ENCODE measurements at regions not wholly inside any gene's neighbourhood (a gene's known extent, or its start where the extent isn't known, plus 50 kb on each side); places are given as distances from the start of the nearest gene placed in this dataset.

- Histone ChIP-seq H3K9me3 (ENCODE audit: control extremely low read depth in 1 of 5, control insufficient read depth in 4 of 5, insufficient read depth in 2 of 5, low read depth in 1 of 5, low read length in 4 of 5) (no peaks in the 10 kb centered on the region), H3K27me3 (replicated peaks in 2 of 5; ENCODE audit: control insufficient read depth in 4 of 5, insufficient read depth in 5 of 5, low read length in 4 of 5) (no peaks in the 10 kb centered on the region), H3K27ac (ENCODE audit: insufficient read depth in 1 of 2, low read depth in 1 of 2, low read length in 2 of 2, poor library complexity in 1 of 2, severe bottlenecking in 2 of 2) (no peak overlapping the region), H3K4me1 (ENCODE audit: control extremely low read depth in 1 of 4, control insufficient read depth in 4 of 4, insufficient read depth in 4 of 4, low read length in 3 of 4) (peaks cover 8 to 48% (median 30%) of the 10 kb centered on the region in 4 experiments), H3K36me3 (ENCODE audit: control insufficient read depth in 4 of 4, insufficient read depth in 4 of 4, low read length in 3 of 4) (no peaks in the 10 kb centered on the region), H3K4me3 (ENCODE audit: control insufficient read depth in 1 of 7, extremely low read depth in 1 of 7, insufficient read depth in 4 of 7, low read depth in 2 of 7, low read length in 6 of 7) (peak overlapping the region in 1 of 7 experiments; percentile 13)
- DNase-seq: peak; percentile 69 to 85 (median 83)
- CTCF ChIA-PET: interaction anchor here (1.5 to 3.4 kb wide), 4 partner anchors 89 to 237 kb away, joined by 3 to 23 read pairs (median 10); partner anchors contain the start of gene MAML3
- POLR2A ChIA-PET: no interaction called here
- WGBS (ENCODE audit: insufficient coverage): no CpG with 5 or more reads among the region's 4 CpGs
Measured at GRCh38 chr4:140249351-140249750, 95.4 kb upstream of the MAML3 start.

DNA sequence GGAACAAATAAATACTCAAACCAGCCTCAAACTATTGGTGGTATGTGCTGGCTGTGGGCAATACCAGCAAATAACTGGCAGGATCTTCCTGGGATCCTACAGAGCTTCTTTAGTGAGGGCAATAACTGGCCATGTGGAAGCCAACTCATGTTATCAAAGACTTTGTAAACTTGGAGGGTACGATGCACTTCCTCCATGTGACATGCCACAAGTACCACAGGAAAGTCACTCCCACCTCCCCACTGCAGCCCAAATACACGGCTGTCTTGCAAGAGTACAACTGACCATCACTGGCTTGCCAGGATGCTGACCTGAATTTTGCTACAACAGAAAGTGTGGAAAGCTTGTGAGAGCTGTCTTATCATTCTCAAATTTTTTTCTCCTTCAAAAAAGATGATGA is 93.3 kb upstream of the MAML3 start:
- H3K27ac ChIP-seq (ENCODE audit: insufficient read depth in 1 of 2, low read depth in 1 of 2, low read length in 2 of 2, poor library complexity in 1 of 2, severe bottlenecking in 2 of 2): no peak overlapping the region
- H3K4me1 ChIP-seq (ENCODE audit: control extremely low read depth in 1 of 4, control insufficient read depth in 4 of 4, insufficient read depth in 4 of 4, low read length in 3 of 4): peaks cover 11 to 59% (median 42%) of the 10 kb centered on the region in 4 experiments
- ChIA-PET CTCF (interaction anchor here (0.7 to 3.4 kb wide), 9 partner anchors 10 to 511 kb away, joined by 3 to 23 read pairs (median 5); partner anchors contain the start of gene MAML3), POLR2A (interaction anchor here (0.7 kb wide), 1 partner anchor 96 kb away, joined by 3 read pairs; no protein-coding TSS in a partner anchor)
- no peaks in the 10 kb centered on the region for H3K27me3 ChIP-seq (replicated peaks in 2 of 5; ENCODE audit: control insufficient read depth in 4 of 5, insufficient read depth in 5 of 5, low read length in 4 of 5)
- H3K4me3 ChIP-seq (ENCODE audit: control insufficient read depth in 1 of 7, extremely low read depth in 1 of 7, insufficient read depth in 4 of 7, low read depth in 2 of 7, low read length in 6 of 7): no peak overlapping the region
- H3K36me3 ChIP-seq (ENCODE audit: control insufficient read depth in 4 of 4, insufficient read depth in 4 of 4, low read length in 3 of 4): no peaks in the 10 kb centered on the region
- peak in 2 of 3 donors; percentile 46 to 47 for DNase-seq
- no peaks in the 10 kb centered on the region for H3K9me3 ChIP-seq (ENCODE audit: control extremely low read depth in 1 of 5, control insufficient read depth in 4 of 5, insufficient read depth in 2 of 5, low read depth in 1 of 5, low read length in 4 of 5)
- WGBS (ENCODE audit: insufficient coverage): 0% methylated on average over 1 of the region's 2 CpGs

- no peak for DNase-seq
- peaks cover 11 to 59% (median 36%) of the 10 kb centered on the region in 4 experiments for H3K4me1 ChIP-seq (ENCODE audit: control extremely low read depth in 1 of 4, control insufficient read depth in 4 of 4, insufficient read depth in 4 of 4, low read length in 3 of 4)
- no peaks in the 10 kb centered on the region for H3K9me3 ChIP-seq (ENCODE audit: control extremely low read depth in 1 of 5, control insufficient read depth in 4 of 5, insufficient read depth in 2 of 5, low read depth in 1 of 5, low read length in 4 of 5)
- H3K4me3 ChIP-seq (ENCODE audit: control insufficient read depth in 1 of 7, extremely low read depth in 1 of 7, insufficient read depth in 4 of 7, low read depth in 2 of 7, low read length in 6 of 7): no peak overlapping the region
- H3K27ac ChIP-seq (ENCODE audit: insufficient read depth in 1 of 2, low read depth in 1 of 2, low read length in 2 of 2, poor library complexity in 1 of 2, severe bottlenecking in 2 of 2): no peak overlapping the region
- CTCF ChIA-PET: interaction anchor here (0.9 kb wide), 1 partner anchor 197 kb away, joined by 3 read pairs; no protein-coding TSS in a partner anchor
- POLR2A ChIA-PET: no interaction called here
- 94% methylated on average over 3 of the region's 3 CpGs for WGBS (ENCODE audit: insufficient coverage)
- no peaks in the 10 kb centered on the region for H3K36me3 ChIP-seq (ENCODE audit: control insufficient read depth in 4 of 4, insufficient read depth in 4 of 4, low read length in 3 of 4)
- no peaks in the 10 kb centered on the region for H3K27me3 ChIP-seq (replicated peaks in 2 of 5; ENCODE audit: control insufficient read depth in 4 of 5, insufficient read depth in 5 of 5, low read length in 4 of 5)
Measured at GRCh38 chr4:140246216-140246615, 92.2 kb upstream of the MAML3 start.

DNA sequence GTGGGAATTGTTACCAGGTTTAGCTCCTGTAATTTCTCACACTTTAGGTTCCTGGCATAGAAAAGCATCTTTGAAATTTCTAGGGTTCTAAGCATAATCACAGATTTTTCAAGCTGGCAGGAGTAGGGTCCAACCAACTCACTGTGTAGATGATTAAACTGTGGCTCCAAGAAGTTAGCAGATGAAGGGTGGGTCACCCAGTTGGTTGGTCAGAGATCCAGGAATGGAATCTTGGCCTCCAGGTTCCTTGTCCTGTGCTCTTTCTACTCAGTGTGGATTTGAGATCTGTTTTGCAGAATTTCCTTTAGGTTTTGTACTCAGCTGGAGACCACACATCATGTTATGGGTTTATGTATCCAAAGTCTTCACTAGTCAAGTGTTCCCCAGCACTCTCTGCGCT is 90.3 kb upstream of the MAML3 start:
- DNase-seq: no peak
- POLR2A ChIA-PET: no interaction called here
- Histone ChIP-seq H3K4me1 (ENCODE audit: control extremely low read depth in 1 of 4, control insufficient read depth in 4 of 4, insufficient read depth in 4 of 4, low read length in 3 of 4) (peaks cover 10 to 64% (median 38%) of the 10 kb centered on the region in 4 experiments), H3K27ac (ENCODE audit: insufficient read depth in 1 of 2, low read depth in 1 of 2, low read length in 2 of 2, poor library complexity in 1 of 2, severe bottlenecking in 2 of 2) (no peak overlapping the region), H3K9me3 (ENCODE audit: control extremely low read depth in 1 of 5, control insufficient read depth in 4 of 5, insufficient read depth in 2 of 5, low read depth in 1 of 5, low read length in 4 of 5) (no peaks in the 10 kb centered on the region), H3K27me3 (replicated peaks in 2 of 5; ENCODE audit: control insufficient read depth in 4 of 5, insufficient read depth in 5 of 5, low read length in 4 of 5) (no peaks in the 10 kb centered on the region), H3K36me3 (ENCODE audit: control insufficient read depth in 4 of 4, insufficient read depth in 4 of 4, low read length in 3 of 4) (no peaks in the 10 kb centered on the region), H3K4me3 (ENCODE audit: control insufficient read depth in 1 of 7, extremely low read depth in 1 of 7, insufficient read depth in 4 of 7, low read depth in 2 of 7, low read length in 6 of 7) (no peak overlapping the region)
- 100% methylated on average over 1 of the region's 1 CpG for WGBS (ENCODE audit: insufficient coverage)
- CTCF ChIA-PET: interaction anchor here (0.8 to 2.4 kb wide), 5 partner anchors 11 to 192 kb away, joined by 3 to 8 read pairs (median 4); no protein-coding TSS in a partner anchor

DNA sequence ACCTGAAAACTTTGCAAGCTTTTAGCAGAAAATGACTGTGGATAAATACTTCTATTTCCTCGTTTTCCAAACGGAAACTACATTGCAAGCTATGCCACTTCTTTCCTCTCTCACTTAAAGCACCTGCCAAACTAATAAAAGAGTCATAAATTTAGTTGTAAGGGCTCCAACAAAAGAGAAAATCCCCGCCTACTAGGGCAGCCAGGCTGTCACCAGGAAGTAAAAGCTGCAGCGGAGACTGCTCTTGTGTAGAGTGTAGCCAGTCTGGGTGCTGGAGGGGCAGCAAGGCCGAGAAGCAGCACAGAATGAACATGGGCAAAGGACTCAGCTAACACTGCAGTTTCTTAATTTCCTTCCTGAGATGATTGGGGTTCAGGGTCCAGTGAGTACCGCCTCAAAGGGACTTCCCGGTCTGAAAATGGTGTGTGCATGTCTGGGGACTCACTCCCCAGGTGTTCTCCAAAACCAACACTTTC is 89.3 kb upstream of the MAML3 start:
- WGBS (ENCODE audit: insufficient coverage): 2% methylated on average over 7 of the region's 7 CpGs
- POLR2A ChIA-PET: interaction anchor here (0.6 to 1.2 kb wide), 2 partner anchors 89 to 180 kb away, joined by 3 to 5 read pairs; partner anchors contain the start of gene MAML3
- Histone ChIP-seq H3K9me3 (ENCODE audit: control extremely low read depth in 1 of 5, control insufficient read depth in 4 of 5, insufficient read depth in 2 of 5, low read depth in 1 of 5, low read length in 4 of 5) (no peaks in the 10 kb centered on the region), H3K4me3 (ENCODE audit: control insufficient read depth in 1 of 7, extremely low read depth in 1 of 7, insufficient read depth in 4 of 7, low read depth in 2 of 7, low read length in 6 of 7) (peak overlapping the region in 6 of 7 experiments; percentile 16 to 54 (median 37)), H3K4me1 (ENCODE audit: control extremely low read depth in 1 of 4, control insufficient read depth in 4 of 4, insufficient read depth in 4 of 4, low read length in 3 of 4) (peaks cover 5 to 64% (median 35%) of the 10 kb centered on the region in 4 experiments), H3K36me3 (ENCODE audit: control insufficient read depth in 4 of 4, insufficient read depth in 4 of 4, low read length in 3 of 4) (no peaks in the 10 kb centered on the region), H3K27ac (ENCODE audit: insufficient read depth in 1 of 2, low read depth in 1 of 2, low read length in 2 of 2, poor library complexity in 1 of 2, severe bottlenecking in 2 of 2) (peak overlapping the region in 1 of 2 experiments; percentile 68), H3K27me3 (replicated peaks in 2 of 5; ENCODE audit: control insufficient read depth in 4 of 5, insufficient read depth in 5 of 5, low read length in 4 of 5) (no peaks in the 10 kb centered on the region)
- CTCF ChIA-PET: interaction anchor here (0.6 to 2.4 kb wide), 13 partner anchors 8 to 509 kb away, joined by 3 to 9 read pairs (median 3); no protein-coding TSS in a partner anchor
- DNase-seq: peak; percentile 25 to 81 (median 70)

DNA sequence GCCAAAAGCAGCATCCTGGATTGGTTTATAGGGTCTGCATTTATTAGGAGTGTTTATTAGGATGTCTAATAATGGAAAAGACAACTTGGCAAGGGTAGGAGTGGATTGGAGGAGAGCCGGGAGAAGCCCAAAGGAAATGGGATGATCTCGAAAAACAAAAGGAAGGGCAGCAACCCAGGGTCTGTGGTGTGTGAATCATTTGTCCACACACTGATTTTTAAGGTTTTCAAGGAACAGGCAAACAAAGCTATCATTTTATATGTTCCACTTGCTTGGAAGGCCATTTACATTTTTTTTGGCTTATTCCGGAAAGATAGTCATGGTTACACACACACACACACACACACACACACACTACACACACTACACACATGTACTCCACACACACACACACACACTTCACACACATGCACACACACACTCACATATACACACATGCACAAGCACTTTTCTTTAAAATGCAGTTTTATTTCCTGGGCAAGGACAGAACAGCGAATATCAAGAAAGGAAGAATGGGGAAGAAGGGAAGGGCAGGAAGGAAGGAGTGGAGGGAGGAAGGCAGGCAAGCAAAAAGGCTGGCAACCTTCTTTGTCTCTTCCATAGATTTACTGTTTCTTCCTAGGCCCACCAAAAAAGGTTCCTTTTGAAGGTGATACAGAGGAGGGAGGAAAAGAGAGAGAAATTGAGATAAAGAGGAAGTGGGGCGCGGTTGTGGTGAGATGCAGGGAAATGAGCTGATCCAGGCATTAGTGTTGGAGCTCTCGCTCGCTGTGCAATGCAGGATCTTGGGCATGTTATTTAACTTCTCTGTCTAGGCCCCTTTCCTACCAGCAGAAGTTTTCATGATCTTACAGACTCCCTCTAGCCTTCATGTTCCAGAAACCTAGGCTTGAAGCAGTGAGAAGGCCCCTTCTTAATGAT is 88.6 kb upstream of the MAML3 start:
- H3K27me3 ChIP-seq (replicated peaks in 2 of 5; ENCODE audit: control insufficient read depth in 4 of 5, insufficient read depth in 5 of 5, low read length in 4 of 5): no peaks in the 10 kb centered on the region
- H3K27ac ChIP-seq (ENCODE audit: insufficient read depth in 1 of 2, low read depth in 1 of 2, low read length in 2 of 2, poor library complexity in 1 of 2, severe bottlenecking in 2 of 2): peak overlapping the region in 1 of 2 experiments; percentile 46
- 29% methylated on average over 6 of the region's 8 CpGs for WGBS (ENCODE audit: insufficient coverage)
- H3K4me3 ChIP-seq (ENCODE audit: control insufficient read depth in 1 of 7, extremely low read depth in 1 of 7, insufficient read depth in 4 of 7, low read depth in 2 of 7, low read length in 6 of 7): peak overlapping the region in 6 of 7 experiments; percentile 2 to 54 (median 24)
- H3K4me1 ChIP-seq (ENCODE audit: control extremely low read depth in 1 of 4, control insufficient read depth in 4 of 4, insufficient read depth in 4 of 4, low read length in 3 of 4): peaks cover 10 to 64% (median 42%) of the 10 kb centered on the region in 4 experiments
- H3K36me3 ChIP-seq (ENCODE audit: control insufficient read depth in 4 of 4, insufficient read depth in 4 of 4, low read length in 3 of 4): no peaks in the 10 kb centered on the region
- ChIA-PET POLR2A (interaction anchor here (0.6 to 1.2 kb wide), 3 partner anchors 10 to 180 kb away, joined by 3 to 5 read pairs (median 5); partner anchors contain the start of gene MAML3), CTCF (interaction anchor here (0.7 to 2.4 kb wide), 10 partner anchors 9 to 508 kb away, joined by 3 to 9 read pairs (median 4); no protein-coding TSS in a partner anchor)
- peak; percentile 50 to 88 (median 81) for DNase-seq
- H3K9me3 ChIP-seq (ENCODE audit: control extremely low read depth in 1 of 5, control insufficient read depth in 4 of 5, insufficient read depth in 2 of 5, low read depth in 1 of 5, low read length in 4 of 5): no peaks in the 10 kb centered on the region

All from common myeloid progenitor, CD34-positive (primary cell).